CD14-positive monocyte (primary cell): ENCODE measurements at regions not wholly inside any gene's neighbourhood (a gene's known extent, or its start where the extent isn't known, plus 50 kb on each side); places are given as distances from the start of the nearest gene placed in this dataset.

Experiments
- DNase-seq, 3 donors: peaks; one replicate each; pipeline ENCODE4 v3.0.0-alpha.2; 2011 to 2022
- H2AFZ ChIP-seq: 2 replicates; pipeline ENCODE4 v1.6.0; 2012; ENCODE audit warnings: mild to moderate bottlenecking, low read depth, low read length, inconsistent platforms; ENCODE audit not compliant: insufficient read depth, poor library complexity, severe bottlenecking
- H3K27ac ChIP-seq, 2 donors: 1 replicate in 1 of 2; 2 replicates in 1 of 2; pipeline ENCODE4 v1.5.1; 2012 to 2013; ENCODE audit warnings: low read length in 2 of 2, control low read depth in 1 of 2, inconsistent platforms in 1 of 2, low read depth in 1 of 2, mild to moderate bottlenecking in 1 of 2
- H3K27me3 ChIP-seq, 2 donors: one replicate each; pipeline versions ENCODE4 v1.6.0 to v1.6.1; 2011 to 2013; ENCODE audit warnings: low read length in 2 of 2; ENCODE audit not compliant: control insufficient read depth in 2 of 2, insufficient read depth in 2 of 2
- H3K36me3 ChIP-seq, 2 donors: replicated peaks in 1 of 2; 1 replicate in 1 of 2; 2 replicates in 1 of 2; pipeline versions ENCODE4 v1.5.1 to v1.6.1; 2012 to 2013; ENCODE audit warnings: low read length in 2 of 2, control low read depth in 1 of 2, inconsistent platforms in 1 of 2, mild to moderate bottlenecking in 1 of 2; ENCODE audit not compliant: insufficient read depth in 2 of 2, control insufficient read depth in 1 of 2
- H3K4me1 ChIP-seq, 2 donors: 1 replicate in 1 of 2; 2 replicates in 1 of 2; pipeline versions ENCODE4 v1.5.1 to v1.6.1; 2012 to 2013; ENCODE audit warnings: low read length in 2 of 2, control low read depth in 1 of 2, inconsistent platforms in 1 of 2, mild to moderate bottlenecking in 1 of 2, moderate library complexity in 1 of 2; ENCODE audit not compliant: insufficient read depth in 2 of 2, control insufficient read depth in 1 of 2
- H3K4me2 ChIP-seq: replicated peaks from 2 replicates; pipeline ENCODE3; 2012; ENCODE audit warnings: low read length, moderate library complexity, mild to moderate bottlenecking; ENCODE audit not compliant: poor library complexity, severe bottlenecking; ENCODE audit errors: extremely low read depth
- H3K4me3 ChIP-seq, 3 experiments: fragments of 200-600 bp in 1 of 3; sonication (generic) in 1 of 3; replicated peaks in 1 of 3; 1 replicate in 2 of 3; 2 replicates in 1 of 3; pipeline ENCODE4 v1.5.1; 2011 to 2013; ENCODE audit warnings: low read length in 3 of 3, mild to moderate bottlenecking in 3 of 3, control low read depth in 2 of 3, low read depth in 2 of 3, inconsistent platforms in 1 of 3, moderate library complexity in 1 of 3
- H3K79me2 ChIP-seq: 2 replicates; pipeline ENCODE4 v1.6.0; 2012; ENCODE audit warnings: mild to moderate bottlenecking, control low read depth, inconsistent platforms, low read length, moderate library complexity; ENCODE audit not compliant: insufficient read depth
- H3K9ac ChIP-seq: 2 replicates; pipeline ENCODE4 v1.6.0; 2017; ENCODE audit warnings: low read length, mild to moderate bottlenecking; ENCODE audit not compliant: insufficient read depth, poor library complexity, severe bottlenecking
- H3K9me3 ChIP-seq, 2 donors: replicated peaks in 1 of 2; 1 replicate in 1 of 2; 2 replicates in 1 of 2; pipeline versions ENCODE4 v1.5.1 to v1.6.1; 2012 to 2013; ENCODE audit warnings: low read length in 2 of 2, control low read depth in 1 of 2; ENCODE audit not compliant: control insufficient read depth in 1 of 2, insufficient read depth in 1 of 2
- H4K20me1 ChIP-seq: 2 replicates; pipeline ENCODE4 v1.6.0; 2012; ENCODE audit warnings: mild to moderate bottlenecking, low read length, control low read depth, moderate library complexity; ENCODE audit not compliant: insufficient read depth
- H3K27ac Mint-ChIP-seq, 7 donors: one replicate each; pipeline ENCODE4 v1.8.0; 2020; ENCODE audit warnings: mild to moderate bottlenecking in 7 of 7, mixed read lengths in 7 of 7, moderate library complexity in 6 of 7, inconsistent platforms in 2 of 7
- H3K27me3 Mint-ChIP-seq, 3 donors: one replicate each; pipeline ENCODE4 v1.8.0; 2021 to 2022; ENCODE audit warnings: low read depth in 3 of 3, mild to moderate bottlenecking in 3 of 3, mixed read lengths in 3 of 3, moderate library complexity in 3 of 3, inconsistent platforms in 1 of 3
- H3K36me3 Mint-ChIP-seq, 2 donors: one replicate each; pipeline ENCODE4 v1.8.0; 2020; ENCODE audit warnings: mixed read lengths in 2 of 2, inconsistent platforms in 1 of 2, mild to moderate bottlenecking in 1 of 2
- H3K4me1 Mint-ChIP-seq: one replicate; pipeline ENCODE4 v1.8.0; 2020; ENCODE audit warnings: mild to moderate bottlenecking, mixed read lengths
- H3K4me3 Mint-ChIP-seq, 2 donors: one replicate each; pipeline ENCODE4 v1.8.0; 2020; ENCODE audit warnings: mild to moderate bottlenecking in 2 of 2, mixed read lengths in 2 of 2, moderate library complexity in 1 of 2
- H3K9me3 Mint-ChIP-seq, 7 donors: one replicate each; pipeline ENCODE4 v1.8.0; 2020 to 2022; ENCODE audit warnings: mixed read lengths in 7 of 7, mild to moderate bottlenecking in 6 of 7, moderate library complexity in 6 of 7, inconsistent platforms in 2 of 7
- CTCF ChIP-seq: fragments of 200-600 bp; IDR thresholded peaks from one replicate; pipeline ENCODE4 v1.8.0; 2022; ENCODE audit warnings: antibody characterized with exemption, mild to moderate bottlenecking
- WGBS: methylation state at CpG from one replicate; pipeline ENCODE4 v1.1.5; 2013; ENCODE audit warnings: missing lambda C conversion rate; ENCODE audit not compliant: insufficient coverage; 5-methylcytosine and 5-hydroxymethylcytosine counted together
- intact Hi-C, 2 donors: fragments of 100-400 bp; cut with micrococcal nuclease; formaldehyde crosslinking; loops; one replicate each; pipeline versions ENCODE4 v1.15.0 to v1.15.1; 2023

- H3K27ac Mint-ChIP-seq = no peak overlapping the region
- no peak overlapping the region for H3K4me2 ChIP-seq
- no peaks in the 10 kb centered on the region for H3K79me2 ChIP-seq
- no peak overlapping the region for H3K4me3 Mint-ChIP-seq
- H3K27me3 Mint-ChIP-seq = peaks cover 0 to 1% (median 0%) of the 10 kb centered on the region in 3 donors
- H3K36me3 ChIP-seq = no peaks in the 10 kb centered on the region
- no peaks in the 10 kb centered on the region for H3K4me1 ChIP-seq
- no peak for DNase-seq
- H3K27ac ChIP-seq = no peak overlapping the region
- H3K9me3 Mint-ChIP-seq = peaks cover 2 to 12% (median 6%) of the 10 kb centered on the region in 7 donors
- H3K9me3 ChIP-seq = peaks cover 7 to 9% of the 10 kb centered on the region in 2 donors
- no peak for TF ChIP-seq CTCF
- no peaks in the 10 kb centered on the region for H3K36me3 Mint-ChIP-seq
- WGBS = no CpG with 5 or more reads among the region's 1 CpG
- intact Hi-C loops = no loop called here
- no peak overlapping the region for H3K9ac ChIP-seq
- no peak overlapping the region for H3K4me3 ChIP-seq
- no peaks in the 10 kb centered on the region for H4K20me1 ChIP-seq
- H3K27me3 ChIP-seq = no peaks in the 10 kb centered on the region
- H3K4me1 Mint-ChIP-seq = no peaks in the 10 kb centered on the region
- no peak overlapping the region for H2AFZ ChIP-seq
Measured at GRCh38 chr13:37194428-37194861, 89.0 kb upstream of the CSNK1A1L start.

GRCh38 chr13:37192956-37193355, 87.5 kb upstream of the CSNK1A1L start:
- no peak overlapping the region for H3K9ac ChIP-seq
- Mint-ChIP-seq H3K27ac (no peak overlapping the region), H3K27me3 (peaks cover 0 to 1% (median 0%) of the 10 kb centered on the region in 3 donors), H3K4me3 (no peak overlapping the region), H3K36me3 (no peaks in the 10 kb centered on the region), H3K4me1 (no peaks in the 10 kb centered on the region), H3K9me3 (peaks cover 2 to 14% (median 7%) of the 10 kb centered on the region in 7 donors)
- H3K36me3 ChIP-seq = no peaks in the 10 kb centered on the region
- intact Hi-C loops = no loop called here
- no peak for DNase-seq
- no CpG with 5 or more reads among the region's 2 CpGs for WGBS
- no peak overlapping the region for H3K27ac ChIP-seq
- no peak for TF ChIP-seq CTCF
- no peaks in the 10 kb centered on the region for H3K27me3 ChIP-seq
- H3K4me1 ChIP-seq = no peaks in the 10 kb centered on the region
- H2AFZ ChIP-seq = no peak overlapping the region
- H3K79me2 ChIP-seq = no peaks in the 10 kb centered on the region
- H4K20me1 ChIP-seq = no peaks in the 10 kb centered on the region
- H3K4me2 ChIP-seq = no peak overlapping the region
- H3K9me3 ChIP-seq = peaks cover 4 to 5% of the 10 kb centered on the region in 2 donors
- H3K4me3 ChIP-seq = no peak overlapping the region
